COLO668 (cell line): ENCODE measurements at regions not wholly inside any gene's neighbourhood (a gene's known extent, or its start where the extent isn't known, plus 50 kb on each side); places are given as distances from the start of the nearest gene placed in this dataset.
A peak's percentile ranks its signal among the peaks of the same experiment; 100 is the strongest.
"Not testable (repeated sequence)": the region's sequence is repeated elsewhere in the genome, so short reads cannot be mapped to it uniquely, and the experiment has no call there.

Experiments used
- DNase-seq: peaks from one replicate; lab custom pipeline; 2025; ENCODE audit not compliant: unreplicated experiment; lab: John Stamatoyannopoulos, UW

GRCh38 chr3:72266921-72267524 lies 482.1 kb upstream of the PROK2 start:
- DNase-seq = not testable (repeated sequence)

DNA sequence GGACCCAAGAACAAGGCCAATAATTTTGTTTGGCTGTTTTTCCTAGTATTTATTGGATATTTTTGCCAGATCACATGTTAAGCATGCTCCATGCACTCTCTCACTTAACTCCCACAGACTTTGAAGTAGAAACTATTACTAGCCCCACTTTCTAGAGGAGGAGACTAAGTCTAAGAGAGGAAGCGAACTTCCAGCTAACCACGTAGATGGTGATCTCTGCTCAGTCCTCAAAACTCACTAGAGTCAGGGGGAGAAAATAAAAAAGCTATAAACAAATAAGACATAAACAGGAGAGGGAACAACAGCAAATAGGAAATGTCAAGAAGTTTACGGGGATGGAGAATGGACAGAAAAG lies 481.0 kb upstream of the PROK2 start:
- no peak for DNase-seq

DNA sequence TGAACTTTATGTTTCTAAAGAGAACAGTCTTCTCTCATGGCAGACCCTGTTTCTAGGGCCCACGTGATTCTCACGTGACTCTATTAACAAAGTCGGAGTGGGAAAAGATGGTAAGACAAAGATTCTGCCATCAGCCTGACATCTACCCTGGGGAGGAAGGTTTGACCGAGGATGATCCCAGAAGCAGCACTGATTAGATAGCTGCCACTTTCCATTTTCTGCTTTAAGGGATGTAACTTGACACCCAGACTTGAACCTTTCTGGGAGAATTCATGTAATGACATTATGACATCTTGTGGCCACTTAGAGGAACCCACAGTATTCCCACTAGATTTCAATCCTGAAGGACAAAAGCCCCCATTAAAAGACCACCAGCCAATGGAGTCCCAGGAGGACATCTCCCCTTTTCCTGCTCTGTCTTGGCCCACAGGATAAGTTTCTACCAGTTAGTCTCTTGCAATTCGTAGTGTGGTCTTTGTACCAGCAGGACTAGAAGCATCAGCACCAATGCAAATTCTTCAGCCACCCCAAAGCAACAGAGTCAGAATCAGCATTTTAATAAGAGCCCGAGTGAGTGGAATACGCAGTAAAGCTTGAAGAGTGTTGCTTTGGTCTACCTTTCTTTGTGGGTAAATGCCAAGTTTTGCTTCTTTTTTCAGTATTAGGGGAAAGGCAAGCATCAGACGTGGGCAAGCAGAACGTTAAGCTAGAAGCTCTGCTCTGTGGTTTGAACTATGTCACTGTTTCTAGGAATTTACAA lies 480.5 kb upstream of the PROK2 start:
- no peak for DNase-seq

GRCh38 chr3:72263223-72263990 lies 478.5 kb upstream of the PROK2 start:
- no peak for DNase-seq

GRCh38 chr3:72262736-72263135 lies 477.8 kb upstream of the PROK2 start:
- no peak for DNase-seq

DNA sequence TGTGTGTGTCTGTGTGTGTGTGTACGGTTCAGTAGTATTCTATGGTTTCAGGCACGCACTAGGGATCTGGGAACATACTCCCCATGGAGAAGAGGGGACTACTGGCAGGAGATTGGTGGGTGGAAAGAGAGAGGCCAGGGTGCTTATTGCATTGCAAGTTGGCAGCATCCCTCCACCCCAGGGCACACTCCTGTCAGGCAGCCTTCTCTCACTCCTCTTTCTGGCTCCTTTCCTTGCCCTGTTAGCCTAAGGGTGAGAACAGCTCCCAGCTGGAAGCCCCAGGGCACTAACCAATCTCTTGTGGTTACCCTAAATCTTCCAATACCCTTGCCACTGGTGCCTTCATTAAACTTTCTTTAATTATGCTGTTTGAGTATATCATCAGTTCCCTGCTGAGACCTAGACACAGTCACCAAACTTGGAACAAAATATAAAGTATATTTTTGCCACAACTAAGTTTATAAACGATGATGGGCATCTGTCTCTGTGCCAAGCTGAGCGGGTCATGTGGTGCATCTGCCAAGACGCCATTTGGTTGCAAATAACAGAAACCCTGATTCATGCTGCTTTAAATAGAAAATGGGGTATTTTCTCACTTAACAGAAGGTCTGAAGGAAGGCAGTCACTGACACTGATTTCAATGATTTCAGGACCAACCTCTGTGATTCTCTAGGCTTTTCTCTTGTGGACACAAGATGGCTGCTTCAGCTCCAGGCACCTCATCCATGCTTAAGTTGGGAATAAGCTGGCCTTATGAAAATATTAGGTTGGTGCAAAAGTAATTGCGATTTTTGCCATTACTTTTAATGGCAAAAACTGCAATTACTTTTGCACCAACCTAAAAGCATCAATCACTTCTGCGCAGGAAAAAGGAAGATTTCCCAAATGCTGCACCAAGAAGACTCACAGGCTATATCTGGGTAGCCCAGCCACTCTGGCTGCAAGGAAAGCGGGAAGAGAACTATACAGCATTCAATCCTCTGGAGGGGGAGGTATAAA lies 476.9 kb upstream of the PROK2 start:
- no peak for DNase-seq

DNA sequence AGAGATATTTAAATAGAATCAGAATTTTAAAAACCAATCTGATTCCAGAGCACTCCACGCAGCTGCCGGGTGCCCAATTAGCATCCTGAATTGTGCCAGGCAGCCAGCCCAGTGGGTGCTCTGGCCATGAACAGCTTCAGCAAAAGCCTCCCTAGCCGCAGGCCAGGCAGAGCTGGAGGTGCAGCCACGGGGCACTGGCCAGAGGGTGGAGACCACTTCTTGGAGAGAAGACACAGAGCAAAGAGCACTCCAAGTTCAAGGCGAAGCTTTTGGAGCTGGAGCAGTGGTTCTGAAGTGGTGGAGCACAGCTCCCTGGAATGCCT lies 475.6 kb upstream of the PROK2 start:
- DNase-seq = no peak

GRCh38 chr3:72259755-72260587 lies 475.0 kb upstream of the PROK2 start:
- no peak for DNase-seq

- no peak for DNase-seq
These were observed 473.6 kb upstream of the PROK2 start for GRCh38 chr3:72258361-72259141.

DNA sequence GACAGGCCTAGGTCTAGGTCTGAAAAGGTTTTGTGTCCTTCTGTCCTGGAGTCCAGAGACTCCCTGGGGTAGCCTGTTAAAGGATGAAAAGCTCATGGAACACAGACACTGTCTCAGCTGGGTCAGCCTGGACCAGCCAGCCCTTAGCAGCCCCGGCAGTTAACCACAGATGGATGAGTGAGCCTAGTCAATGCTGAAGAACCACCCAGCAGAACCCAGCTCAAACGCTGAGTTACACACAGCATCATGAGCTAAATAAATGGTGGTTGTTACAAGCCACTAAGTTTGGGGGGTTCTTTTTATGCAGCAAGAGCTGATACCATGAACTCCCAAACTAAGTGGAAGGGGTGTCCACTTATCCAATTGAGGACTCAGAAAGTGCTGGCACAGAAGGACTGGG lies 472.8 kb upstream of the PROK2 start:
- DNase-seq = no peak

DNA sequence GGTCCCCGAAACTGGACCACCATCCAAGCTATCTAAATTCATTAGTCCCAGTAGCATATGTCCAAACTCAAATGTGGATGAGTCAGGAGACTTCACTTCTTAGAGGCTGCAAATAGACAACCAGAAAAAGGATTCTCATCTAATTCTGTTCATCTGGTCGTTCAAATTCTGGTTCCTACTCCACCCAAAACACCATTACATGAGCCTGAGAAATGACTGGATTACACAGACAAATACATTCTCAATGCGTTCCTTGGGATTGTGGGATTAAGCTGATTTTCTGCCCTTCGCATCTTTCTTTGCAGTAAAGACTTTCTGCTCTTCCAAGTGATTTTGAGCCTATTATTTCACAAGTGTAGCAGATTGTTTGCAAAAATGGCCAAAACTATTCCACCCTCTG lies 472.3 kb upstream of the PROK2 start:
- DNase-seq = no peak

- DNase-seq = no peak
These were observed 471.8 kb upstream of the PROK2 start for GRCh38 chr3:72256716-72257115.

- DNase-seq = peak; percentile 82
These were observed 471.0 kb upstream of the PROK2 start for GRCh38 chr3:72255791-72256559.

- DNase-seq = peak; percentile 22
These were observed 470.2 kb upstream of the PROK2 start for GRCh38 chr3:72255191-72255590.

GRCh38 chr3:72254483-72254882 lies 469.5 kb upstream of the PROK2 start:
- DNase-seq = no peak

DNA sequence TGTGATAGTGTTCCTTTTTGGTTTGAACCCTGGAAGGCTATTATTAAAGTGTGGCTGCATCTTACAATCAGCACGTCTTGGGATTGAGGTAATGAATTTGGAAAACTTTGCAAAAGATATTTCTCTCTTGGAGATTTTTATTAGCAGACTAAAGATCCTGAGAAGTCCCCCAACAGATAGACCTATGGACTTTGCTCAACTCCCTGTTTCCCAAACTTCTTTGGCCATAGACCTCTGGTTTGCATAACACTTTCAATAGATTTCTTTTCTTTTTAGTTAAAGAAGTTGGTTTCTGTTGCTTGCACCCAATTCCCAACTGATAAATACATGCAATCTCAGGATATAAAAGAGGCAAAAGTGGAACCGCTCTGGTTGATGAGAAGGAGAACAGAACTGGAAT lies 465.8 kb upstream of the PROK2 start:
- DNase-seq = no peak

- no peak for DNase-seq
These were observed 463.9 kb upstream of the PROK2 start for GRCh38 chr3:72248869-72249268.

GRCh38 chr3:72248389-72248761 lies 463.4 kb upstream of the PROK2 start:
- DNase-seq = no peak
